Liver (tissue), 3 donors: ENCODE measurements at regions not wholly inside any gene's neighbourhood (a gene's known extent, or its start where the extent isn't known, plus 50 kb on each side); places are given as distances from the start of the nearest gene placed in this dataset.

Experiments
- EGR1 ChIP-seq, 2 donors: IDR thresholded peaks; 2 replicates each; pipeline ENCODE4 v1.6.1; 2016 to 2018; ENCODE audit warnings: antibody characterized with exemption in 2 of 2, low read depth in 2 of 2
- GABPA ChIP-seq, 2 donors: IDR thresholded peaks in 1 of 2; conservative IDR thresholded peaks in 1 of 2; 2 replicates each; pipeline ENCODE4 v1.6.1; 2016; ENCODE audit warnings: antibody characterized with exemption in 2 of 2, mild to moderate bottlenecking in 1 of 2, moderate library complexity in 1 of 2
- HNF4G ChIP-seq: IDR thresholded peaks from 2 replicates; pipeline ENCODE4 v1.6.1; 2016; ENCODE audit warnings: antibody characterized with exemption
- JUND ChIP-seq, 2 donors: IDR thresholded peaks; 2 replicates each; pipeline ENCODE4 v1.6.1; 2016; ENCODE audit warnings: antibody characterized with exemption in 2 of 2
- RAD21 ChIP-seq, 2 donors: IDR thresholded peaks; 2 replicates each; pipeline ENCODE4 v1.6.1; 2016; ENCODE audit warnings: antibody characterized with exemption in 2 of 2, mild to moderate bottlenecking in 2 of 2
- SP1 ChIP-seq: IDR thresholded peaks from 2 replicates; pipeline ENCODE4 v1.6.1; 2018; ENCODE audit warnings: antibody characterized with exemption, mild to moderate bottlenecking
- TAF1 ChIP-seq: conservative IDR thresholded peaks from 2 replicates; pipeline ENCODE4 v1.6.1; 2016; ENCODE audit warnings: antibody characterized with exemption, mild to moderate bottlenecking
- YY1 ChIP-seq: IDR thresholded peaks from 2 replicates; pipeline ENCODE4 v1.6.1; 2016; ENCODE audit warnings: antibody characterized with exemption, mild to moderate bottlenecking
- TF ChIP-seq, protein P1 (sequence below): fragments of 150-350 bp; IDR thresholded peaks from 2 replicates; pipeline ENCODE4 v1.5.1; 2017; ENCODE audit warnings: improper control_type of control experiment, low read depth, low read length; ENCODE audit not compliant: missing input control
- TF ChIP-seq, protein P2 (sequence below): IDR thresholded peaks from 2 replicates; pipeline ENCODE4 v1.6.1; 2016; ENCODE audit warnings: antibody characterized with exemption, mild to moderate bottlenecking
- TF ChIP-seq, protein P3 (sequence below): IDR thresholded peaks from 2 replicates; pipeline ENCODE4 v1.6.1; 2016; ENCODE audit warnings: antibody characterized with exemption
- TF ChIP-seq, protein P4 (sequence below): IDR thresholded peaks from 2 replicates; pipeline ENCODE4 v1.6.1; 2016; ENCODE audit warnings: antibody characterized with exemption
- TF ChIP-seq, protein P5 (sequence below): IDR thresholded peaks from 2 replicates; pipeline ENCODE4 v1.6.1; 2016; ENCODE audit warnings: antibody characterized with exemption
- donor health status: healthy.
- donor health status: healthy.

DNA sequence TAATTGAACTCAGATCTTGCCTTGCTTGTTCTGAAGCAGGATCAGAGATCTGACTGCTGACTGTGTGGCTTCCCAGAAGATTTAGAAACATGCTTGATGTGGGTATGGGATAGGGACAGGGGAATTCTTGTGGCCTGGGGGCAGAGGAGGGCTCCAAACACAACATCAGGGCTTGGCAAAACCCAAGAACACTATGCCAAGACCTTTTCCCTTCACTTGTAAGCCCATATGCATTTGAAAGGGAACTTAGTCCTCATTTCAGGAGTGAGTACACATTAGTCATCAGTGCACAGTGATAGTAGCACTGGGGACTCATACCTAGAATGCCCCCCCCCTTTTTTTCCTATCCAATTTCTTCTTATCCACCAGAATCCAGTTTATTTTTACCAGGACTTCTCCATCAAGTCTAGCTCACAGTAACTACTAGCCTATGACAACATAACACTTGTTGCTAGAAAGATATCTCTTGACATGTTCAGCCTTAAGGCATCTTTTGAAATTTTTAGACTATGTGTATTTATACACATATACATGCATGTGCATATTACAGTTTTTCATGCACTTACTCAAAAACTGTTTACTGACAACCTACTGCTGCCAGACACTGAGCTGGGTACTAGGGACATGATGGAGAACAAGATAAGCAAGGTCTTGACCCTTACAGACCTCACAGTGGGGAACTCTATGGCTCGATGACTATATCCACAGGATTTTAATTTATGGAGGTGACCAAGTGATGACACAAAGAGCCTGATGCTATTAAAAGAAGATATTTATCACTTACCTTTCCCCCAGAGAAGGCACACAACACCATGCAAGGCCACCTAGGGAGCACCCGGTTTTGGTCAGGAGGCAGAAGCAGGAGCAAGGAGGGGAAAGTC, 158.3 kb upstream of the MAP3K1 start:
- TF ChIP-seq YY1 (no peak), RAD21 (IDR thresholded peaks at IDR 0.05) (no peak), EGR1 (IDR thresholded peaks at IDR 0.05; ENCODE audit: low read depth in 2 of 2) (no peak), HNF4G (no peak), TAF1 (no peak), GABPA (IDR thresholded peaks at IDR 0.05 in 1 of 2, conservative IDR thresholded peaks at IDR 0.05 in 1 of 2) (no peak), JUND (IDR thresholded peaks at IDR 0.05) (no peak), SP1 (no peak)
- TF ChIP-seq, protein P1, sequence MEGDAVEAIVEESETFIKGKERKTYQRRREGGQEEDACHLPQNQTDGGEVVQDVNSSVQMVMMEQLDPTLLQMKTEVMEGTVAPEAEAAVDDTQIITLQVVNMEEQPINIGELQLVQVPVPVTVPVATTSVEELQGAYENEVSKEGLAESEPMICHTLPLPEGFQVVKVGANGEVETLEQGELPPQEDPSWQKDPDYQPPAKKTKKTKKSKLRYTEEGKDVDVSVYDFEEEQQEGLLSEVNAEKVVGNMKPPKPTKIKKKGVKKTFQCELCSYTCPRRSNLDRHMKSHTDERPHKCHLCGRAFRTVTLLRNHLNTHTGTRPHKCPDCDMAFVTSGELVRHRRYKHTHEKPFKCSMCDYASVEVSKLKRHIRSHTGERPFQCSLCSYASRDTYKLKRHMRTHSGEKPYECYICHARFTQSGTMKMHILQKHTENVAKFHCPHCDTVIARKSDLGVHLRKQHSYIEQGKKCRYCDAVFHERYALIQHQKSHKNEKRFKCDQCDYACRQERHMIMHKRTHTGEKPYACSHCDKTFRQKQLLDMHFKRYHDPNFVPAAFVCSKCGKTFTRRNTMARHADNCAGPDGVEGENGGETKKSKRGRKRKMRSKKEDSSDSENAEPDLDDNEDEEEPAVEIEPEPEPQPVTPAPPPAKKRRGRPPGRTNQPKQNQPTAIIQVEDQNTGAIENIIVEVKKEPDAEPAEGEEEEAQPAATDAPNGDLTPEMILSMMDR: no peak
- TF ChIP-seq, protein P2, sequence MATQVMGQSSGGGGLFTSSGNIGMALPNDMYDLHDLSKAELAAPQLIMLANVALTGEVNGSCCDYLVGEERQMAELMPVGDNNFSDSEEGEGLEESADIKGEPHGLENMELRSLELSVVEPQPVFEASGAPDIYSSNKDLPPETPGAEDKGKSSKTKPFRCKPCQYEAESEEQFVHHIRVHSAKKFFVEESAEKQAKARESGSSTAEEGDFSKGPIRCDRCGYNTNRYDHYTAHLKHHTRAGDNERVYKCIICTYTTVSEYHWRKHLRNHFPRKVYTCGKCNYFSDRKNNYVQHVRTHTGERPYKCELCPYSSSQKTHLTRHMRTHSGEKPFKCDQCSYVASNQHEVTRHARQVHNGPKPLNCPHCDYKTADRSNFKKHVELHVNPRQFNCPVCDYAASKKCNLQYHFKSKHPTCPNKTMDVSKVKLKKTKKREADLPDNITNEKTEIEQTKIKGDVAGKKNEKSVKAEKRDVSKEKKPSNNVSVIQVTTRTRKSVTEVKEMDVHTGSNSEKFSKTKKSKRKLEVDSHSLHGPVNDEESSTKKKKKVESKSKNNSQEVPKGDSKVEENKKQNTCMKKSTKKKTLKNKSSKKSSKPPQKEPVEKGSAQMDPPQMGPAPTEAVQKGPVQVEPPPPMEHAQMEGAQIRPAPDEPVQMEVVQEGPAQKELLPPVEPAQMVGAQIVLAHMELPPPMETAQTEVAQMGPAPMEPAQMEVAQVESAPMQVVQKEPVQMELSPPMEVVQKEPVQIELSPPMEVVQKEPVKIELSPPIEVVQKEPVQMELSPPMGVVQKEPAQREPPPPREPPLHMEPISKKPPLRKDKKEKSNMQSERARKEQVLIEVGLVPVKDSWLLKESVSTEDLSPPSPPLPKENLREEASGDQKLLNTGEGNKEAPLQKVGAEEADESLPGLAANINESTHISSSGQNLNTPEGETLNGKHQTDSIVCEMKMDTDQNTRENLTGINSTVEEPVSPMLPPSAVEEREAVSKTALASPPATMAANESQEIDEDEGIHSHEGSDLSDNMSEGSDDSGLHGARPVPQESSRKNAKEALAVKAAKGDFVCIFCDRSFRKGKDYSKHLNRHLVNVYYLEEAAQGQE: no peak
- TF ChIP-seq, protein P3, sequence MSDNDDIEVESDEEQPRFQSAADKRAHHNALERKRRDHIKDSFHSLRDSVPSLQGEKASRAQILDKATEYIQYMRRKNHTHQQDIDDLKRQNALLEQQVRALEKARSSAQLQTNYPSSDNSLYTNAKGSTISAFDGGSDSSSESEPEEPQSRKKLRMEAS: no peak
- TF ChIP-seq, protein P4, sequence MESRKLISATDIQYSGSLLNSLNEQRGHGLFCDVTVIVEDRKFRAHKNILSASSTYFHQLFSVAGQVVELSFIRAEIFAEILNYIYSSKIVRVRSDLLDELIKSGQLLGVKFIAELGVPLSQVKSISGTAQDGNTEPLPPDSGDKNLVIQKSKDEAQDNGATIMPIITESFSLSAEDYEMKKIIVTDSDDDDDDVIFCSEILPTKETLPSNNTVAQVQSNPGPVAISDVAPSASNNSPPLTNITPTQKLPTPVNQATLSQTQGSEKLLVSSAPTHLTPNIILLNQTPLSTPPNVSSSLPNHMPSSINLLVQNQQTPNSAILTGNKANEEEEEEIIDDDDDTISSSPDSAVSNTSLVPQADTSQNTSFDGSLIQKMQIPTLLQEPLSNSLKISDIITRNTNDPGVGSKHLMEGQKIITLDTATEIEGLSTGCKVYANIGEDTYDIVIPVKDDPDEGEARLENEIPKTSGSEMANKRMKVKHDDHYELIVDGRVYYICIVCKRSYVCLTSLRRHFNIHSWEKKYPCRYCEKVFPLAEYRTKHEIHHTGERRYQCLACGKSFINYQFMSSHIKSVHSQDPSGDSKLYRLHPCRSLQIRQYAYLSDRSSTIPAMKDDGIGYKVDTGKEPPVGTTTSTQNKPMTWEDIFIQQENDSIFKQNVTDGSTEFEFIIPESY: no peak
- TF ChIP-seq, protein P5, sequence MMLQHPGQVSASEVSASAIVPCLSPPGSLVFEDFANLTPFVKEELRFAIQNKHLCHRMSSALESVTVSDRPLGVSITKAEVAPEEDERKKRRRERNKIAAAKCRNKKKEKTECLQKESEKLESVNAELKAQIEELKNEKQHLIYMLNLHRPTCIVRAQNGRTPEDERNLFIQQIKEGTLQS: no peak
